NCI-H226 (cell line): ENCODE measurements at regions not wholly inside any gene's neighbourhood (a gene's known extent, or its start where the extent isn't known, plus 50 kb on each side); places are given as distances from the start of the nearest gene placed in this dataset.
"Not testable (repeated sequence)": the region's sequence is repeated elsewhere in the genome, so short reads cannot be mapped to it uniquely, and the experiment has no call there.

Experiments used
- DNase-seq: peaks from one replicate; pipeline ENCODE4 v3.0.0-alpha.2; 2015

- DNase-seq: no peak
Observed at GRCh38 chr14:84435820-84436324, 1094.1 kb upstream of the FLRT2 start.

GRCh38 chr14:84436528-84436927, 1093.4 kb upstream of the FLRT2 start:
- no peak for DNase-seq

GRCh38 chr14:84442521-84442920, 1087.4 kb upstream of the FLRT2 start:
- no peak for DNase-seq

GRCh38 chr14:84445486-84445885, 1084.5 kb upstream of the FLRT2 start:
- DNase-seq: no peak

- DNase-seq: no peak
Observed at GRCh38 chr14:84446250-84446649, 1083.7 kb upstream of the FLRT2 start.

- DNase-seq: no peak
Observed at GRCh38 chr14:84453307-84453950, 1076.5 kb upstream of the FLRT2 start.

- no peak for DNase-seq
Observed at GRCh38 chr14:84454114-84454513, 1075.8 kb upstream of the FLRT2 start.

- no peak for DNase-seq
Observed at GRCh38 chr14:84456946-84457345, 1073.0 kb upstream of the FLRT2 start.

GRCh38 chr14:84458881-84459280, 1071.1 kb upstream of the FLRT2 start:
- DNase-seq: no peak

GRCh38 chr14:84465880-84466279, 1064.1 kb upstream of the FLRT2 start:
- peak; percentile 59 for DNase-seq

- DNase-seq: peak; percentile 31
Observed at GRCh38 chr14:84468153-84468552, 1061.8 kb upstream of the FLRT2 start.

GRCh38 chr14:84477996-84478395, 1051.9 kb upstream of the FLRT2 start:
- DNase-seq: peak; percentile 20

GRCh38 chr14:84482256-84483071, 1047.5 kb upstream of the FLRT2 start:
- DNase-seq: peak; percentile 70

GRCh38 chr14:84483072-84483420, 1046.9 kb upstream of the FLRT2 start:
- DNase-seq: no peak

GRCh38 chr14:84484243-84484642, 1045.7 kb upstream of the FLRT2 start:
- not testable (repeated sequence) for DNase-seq

GRCh38 chr14:84485036-84485435, 1044.9 kb upstream of the FLRT2 start:
- no peak for DNase-seq

GRCh38 chr14:84490081-84490480, 1039.9 kb upstream of the FLRT2 start:
- DNase-seq: no peak

- no peak for DNase-seq
Observed at GRCh38 chr14:84492685-84493084, 1037.3 kb upstream of the FLRT2 start.

GRCh38 chr14:84493779-84494178, 1036.2 kb upstream of the FLRT2 start:
- DNase-seq: no peak

- no peak for DNase-seq
Observed at GRCh38 chr14:84496677-84497076, 1033.3 kb upstream of the FLRT2 start.

GRCh38 chr14:84512823-84513222, 1017.1 kb upstream of the FLRT2 start:
- not testable (repeated sequence) for DNase-seq

- DNase-seq: no peak
Observed at GRCh38 chr14:84519836-84520235, 1010.1 kb upstream of the FLRT2 start.

GRCh38 chr14:84520711-84521338, 1009.1 kb upstream of the FLRT2 start:
- peak; percentile 19 for DNase-seq

- no peak for DNase-seq
Observed at GRCh38 chr14:84523746-84524145, 1006.2 kb upstream of the FLRT2 start.
